Esophagus muscularis mucosa (tissue), 3 donors: ENCODE measurements at regions not wholly inside any gene's neighbourhood (a gene's known extent, or its start where the extent isn't known, plus 50 kb on each side); places are given as distances from the start of the nearest gene placed in this dataset.

Experiments
- POLR2A ChIP-seq: fragments of 450-650 bp; IDR thresholded peaks from one replicate; pipeline ENCODE4 v1.6.1; 2017; ENCODE audit warnings: antibody characterized with exemption, moderate library complexity, mild to moderate bottlenecking, low read depth
- TF ChIP-seq, protein P1 (sequence below), 3 experiments: fragments of 200-600 bp in 2 of 3; fragments of 450-650 bp in 1 of 3; sonication (generic) in 2 of 3; IDR thresholded peaks; one replicate each; pipeline ENCODE4 v1.5.1; 2017 to 2019; ENCODE audit warnings: antibody characterized with exemption in 3 of 3, mild to moderate bottlenecking in 2 of 3, moderate library complexity in 1 of 3

DNA sequence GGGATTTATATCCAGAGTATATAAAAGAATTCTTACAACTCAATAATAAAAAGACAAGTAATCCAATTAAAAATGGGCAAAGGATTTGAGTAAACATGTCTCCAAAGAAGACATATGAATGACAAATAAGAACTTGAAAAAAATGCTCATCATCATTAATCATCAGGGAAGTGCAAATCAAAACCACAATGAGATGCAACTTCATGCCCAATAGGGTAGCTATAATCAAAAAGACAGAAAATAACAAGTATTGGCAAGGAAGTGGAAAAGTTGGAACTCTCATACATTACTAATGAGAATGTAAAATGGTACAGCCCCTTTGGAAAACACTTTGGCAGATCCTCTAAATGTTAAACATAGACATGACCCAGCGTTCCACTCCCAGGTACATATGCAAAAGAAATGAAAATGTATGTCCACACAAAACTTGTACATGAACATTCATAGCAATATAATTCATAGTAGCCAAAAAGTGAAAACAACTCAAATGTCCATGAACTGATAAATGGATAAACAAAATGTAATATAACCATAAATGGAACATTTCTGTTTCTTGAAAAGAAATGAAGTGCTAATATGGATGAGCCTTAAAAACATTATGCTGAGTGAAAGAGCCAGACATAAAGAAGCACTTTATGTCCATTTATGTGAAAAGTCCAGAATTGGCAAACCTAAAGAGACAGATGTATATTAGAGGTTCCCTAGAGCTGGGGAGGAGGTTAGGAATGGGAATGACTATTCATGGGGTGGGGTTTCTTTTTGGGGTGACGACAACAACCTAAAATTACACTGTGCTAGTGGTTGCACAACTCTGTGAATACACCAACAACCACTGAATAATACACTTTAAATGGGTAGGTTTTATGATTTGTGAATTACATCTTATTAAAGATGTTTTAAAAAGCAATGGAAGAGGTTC lies 259.7 kb downstream of the RHOU start:
- TF ChIP-seq, protein P1, sequence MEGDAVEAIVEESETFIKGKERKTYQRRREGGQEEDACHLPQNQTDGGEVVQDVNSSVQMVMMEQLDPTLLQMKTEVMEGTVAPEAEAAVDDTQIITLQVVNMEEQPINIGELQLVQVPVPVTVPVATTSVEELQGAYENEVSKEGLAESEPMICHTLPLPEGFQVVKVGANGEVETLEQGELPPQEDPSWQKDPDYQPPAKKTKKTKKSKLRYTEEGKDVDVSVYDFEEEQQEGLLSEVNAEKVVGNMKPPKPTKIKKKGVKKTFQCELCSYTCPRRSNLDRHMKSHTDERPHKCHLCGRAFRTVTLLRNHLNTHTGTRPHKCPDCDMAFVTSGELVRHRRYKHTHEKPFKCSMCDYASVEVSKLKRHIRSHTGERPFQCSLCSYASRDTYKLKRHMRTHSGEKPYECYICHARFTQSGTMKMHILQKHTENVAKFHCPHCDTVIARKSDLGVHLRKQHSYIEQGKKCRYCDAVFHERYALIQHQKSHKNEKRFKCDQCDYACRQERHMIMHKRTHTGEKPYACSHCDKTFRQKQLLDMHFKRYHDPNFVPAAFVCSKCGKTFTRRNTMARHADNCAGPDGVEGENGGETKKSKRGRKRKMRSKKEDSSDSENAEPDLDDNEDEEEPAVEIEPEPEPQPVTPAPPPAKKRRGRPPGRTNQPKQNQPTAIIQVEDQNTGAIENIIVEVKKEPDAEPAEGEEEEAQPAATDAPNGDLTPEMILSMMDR (IDR thresholded peaks at IDR 0.05) = no peak
- no peak for TF ChIP-seq POLR2A
